ENCODE measurements at regions not wholly inside any gene's neighbourhood (a gene's known extent, or its start where the extent isn't known, plus 50 kb on each side); places are given as distances from the start of the nearest gene placed in this dataset.

- TF ChIP-seq EP300 (IDR thresholded peaks at IDR 0.05) = no peak
- no peak for TF ChIP-seq POLR2A (IDR thresholded peaks at IDR 0.05)
- TF ChIP-seq POLR2AphosphoS5 (IDR thresholded peaks at IDR 0.05) = no peak
- TF ChIP-seq CTCF (IDR thresholded peaks at IDR 0.05) = no peak
- 85% methylated on average over 17 of the region's 28 CpGs for WGBS
- DNase-seq (ENCODE audit: low spot score in 2 of 2) = no peak
- Histone ChIP-seq H3K4me1 (peaks cover 13% of the 10 kb centered on the region), H3K27ac (no peak overlapping the region), H3K27me3 (no peaks in the 10 kb centered on the region), H3K9me3 (no peaks in the 10 kb centered on the region), H3K4me3 (no peak overlapping the region), H3K36me3 (no peaks in the 10 kb centered on the region)
Observed at GRCh38 chr2:226647621-226648518, 151.8 kb downstream of the IRS1 start.

GRCh38 chr2:226644399-226644865 is 155.2 kb downstream of the IRS1 start:
- Histone ChIP-seq H3K36me3 (no peaks in the 10 kb centered on the region), H3K27ac (no peak overlapping the region), H3K4me1 (peaks cover under 1% of the 10 kb centered on the region), H3K9me3 (no peaks in the 10 kb centered on the region), H3K27me3 (no peaks in the 10 kb centered on the region), H3K4me3 (no peak overlapping the region)
- TF ChIP-seq EP300 (IDR thresholded peaks at IDR 0.05) (no peak), CTCF (IDR thresholded peaks at IDR 0.05) (no peak), POLR2AphosphoS5 (IDR thresholded peaks at IDR 0.05) (no peak), POLR2A (IDR thresholded peaks at IDR 0.05) (no peak)
- 57% methylated on average over 6 of the region's 6 CpGs for WGBS
- DNase-seq (ENCODE audit: low spot score in 2 of 2) = no peak

- DNase-seq (ENCODE audit: low spot score in 2 of 2) = no peak
- Histone ChIP-seq H3K4me1 (no peaks in the 10 kb centered on the region), H3K9me3 (no peaks in the 10 kb centered on the region), H3K36me3 (no peaks in the 10 kb centered on the region), H3K27ac (no peak overlapping the region), H3K27me3 (no peaks in the 10 kb centered on the region), H3K4me3 (no peak overlapping the region)
- 80% methylated on average over 5 of the region's 5 CpGs for WGBS
- no peak for TF ChIP-seq POLR2AphosphoS5 (IDR thresholded peaks at IDR 0.05)
- no peak for TF ChIP-seq CTCF (IDR thresholded peaks at IDR 0.05)
- no peak for TF ChIP-seq POLR2A (IDR thresholded peaks at IDR 0.05)
- TF ChIP-seq EP300 (IDR thresholded peaks at IDR 0.05) = no peak
Observed at GRCh38 chr2:226643946-226644282, 155.7 kb downstream of the IRS1 start.

- H3K27me3 ChIP-seq = no peaks in the 10 kb centered on the region
- WGBS = 89% methylated on average over 6 of the region's 6 CpGs
- H3K4me3 ChIP-seq = no peak overlapping the region
- H3K9me3 ChIP-seq = no peaks in the 10 kb centered on the region
- H3K4me1 ChIP-seq = no peaks in the 10 kb centered on the region
- H3K36me3 ChIP-seq = no peaks in the 10 kb centered on the region
- no peak overlapping the region for H3K27ac ChIP-seq
- DNase-seq (ENCODE audit: low spot score in 2 of 2) = no peak
- TF ChIP-seq CTCF (IDR thresholded peaks at IDR 0.05) (no peak), EP300 (IDR thresholded peaks at IDR 0.05) (no peak), POLR2AphosphoS5 (IDR thresholded peaks at IDR 0.05) (no peak), POLR2A (IDR thresholded peaks at IDR 0.05) (no peak)
Observed at GRCh38 chr2:226643030-226643945, 156.3 kb downstream of the IRS1 start.

GRCh38 chr2:226641008-226641407 is 158.6 kb downstream of the IRS1 start:
- Histone ChIP-seq H3K27me3 (no peaks in the 10 kb centered on the region), H3K4me1 (no peaks in the 10 kb centered on the region), H3K27ac (no peak overlapping the region), H3K9me3 (no peaks in the 10 kb centered on the region), H3K36me3 (no peaks in the 10 kb centered on the region), H3K4me3 (no peak overlapping the region)
- TF ChIP-seq CTCF (IDR thresholded peaks at IDR 0.05) (no peak), POLR2AphosphoS5 (IDR thresholded peaks at IDR 0.05) (no peak), POLR2A (IDR thresholded peaks at IDR 0.05) (no peak), EP300 (IDR thresholded peaks at IDR 0.05) (no peak)
- 82% methylated on average over 1 of the region's 1 CpG for WGBS
- no peak for DNase-seq (ENCODE audit: low spot score in 2 of 2)
